DMS53 (cell line): ENCODE measurements at regions not wholly inside any gene's neighbourhood (a gene's known extent, or its start where the extent isn't known, plus 50 kb on each side); places are given as distances from the start of the nearest gene placed in this dataset.

Source experiments
- DNase-seq: peaks from one replicate; lab custom pipeline; 2025; lab: John Stamatoyannopoulos, UW

GRCh38 chrX:40316502-40316901, 218.7 kb upstream of the BCOR start:
- DNase-seq = no peak

- peak; percentile 40 for DNase-seq
Observed at GRCh38 chrX:40314070-40314469, 216.3 kb upstream of the BCOR start.

GRCh38 chrX:40313269-40313668, 215.5 kb upstream of the BCOR start:
- DNase-seq = no peak

GRCh38 chrX:40310447-40310846, 212.7 kb upstream of the BCOR start:
- DNase-seq = no peak

- no peak for DNase-seq
Observed at GRCh38 chrX:40310016-40310415, 212.3 kb upstream of the BCOR start.

- no peak for DNase-seq
Observed at GRCh38 chrX:40307871-40308270, 210.1 kb upstream of the BCOR start.

- DNase-seq = no peak
Observed at GRCh38 chrX:40304115-40304514, 206.4 kb upstream of the BCOR start.

- no peak for DNase-seq
Observed at GRCh38 chrX:40303256-40304077, 205.7 kb upstream of the BCOR start.

- no peak for DNase-seq
Observed at GRCh38 chrX:40300286-40300890, 202.6 kb upstream of the BCOR start.

- DNase-seq = no peak
Observed at GRCh38 chrX:40299641-40300046, 201.9 kb upstream of the BCOR start.

GRCh38 chrX:40298572-40299479, 201.1 kb upstream of the BCOR start:
- peak; percentile 15 for DNase-seq

GRCh38 chrX:40298069-40298468, 200.3 kb upstream of the BCOR start:
- DNase-seq = no peak

GRCh38 chrX:40291553-40291952, 193.8 kb upstream of the BCOR start:
- DNase-seq = peak; percentile 47

- DNase-seq = no peak
Observed at GRCh38 chrX:40290517-40290916, 192.8 kb upstream of the BCOR start.

- peak; percentile 41 for DNase-seq
Observed at GRCh38 chrX:40285876-40286275, 188.1 kb upstream of the BCOR start.

- peak; percentile 20 for DNase-seq
Observed at GRCh38 chrX:40284852-40285251, 187.1 kb upstream of the BCOR start.

- DNase-seq = no peak
Observed at GRCh38 chrX:40283981-40284380, 186.2 kb upstream of the BCOR start.

- DNase-seq = no peak
Observed at GRCh38 chrX:40282946-40283660, 185.3 kb upstream of the BCOR start.

GRCh38 chrX:40282348-40282747, 184.6 kb upstream of the BCOR start:
- no peak for DNase-seq

- no peak for DNase-seq
Observed at GRCh38 chrX:40281336-40282005, 183.7 kb upstream of the BCOR start.

GRCh38 chrX:40279762-40280161, 182.0 kb upstream of the BCOR start:
- DNase-seq = peak; percentile 26

- no peak for DNase-seq
Observed at GRCh38 chrX:40279091-40279430, 181.3 kb upstream of the BCOR start.
